MM.1S (cell line): ENCODE measurements at regions not wholly inside any gene's neighbourhood (a gene's known extent, or its start where the extent isn't known, plus 50 kb on each side); places are given as distances from the start of the nearest gene placed in this dataset.

Source experiments
- EZH2 ChIP-seq: fragments of 300-600 bp; sonication (generic); optimal IDR thresholded peaks from 2 replicates; pipeline ENCODE3; 2017; ENCODE audit warnings: low read depth, mild to moderate bottlenecking, antibody characterized with exemption, low read length, mixed read lengths
- EZH2phosphoT487 ChIP-seq: fragments of 300-600 bp; sonication (generic); IDR thresholded peaks from 2 replicates; pipeline ENCODE4 v1.6.1; 2018; ENCODE audit warnings: antibody characterized with exemption, low read length
- TF ChIP-seq, protein P1 (sequence below): fragments of 300-600 bp; sonication (generic); IDR thresholded peaks from 2 replicates; pipeline ENCODE4 v1.5.1; 2016; ENCODE audit warnings: antibody characterized with exemption, low read length, mixed read lengths

DNA sequence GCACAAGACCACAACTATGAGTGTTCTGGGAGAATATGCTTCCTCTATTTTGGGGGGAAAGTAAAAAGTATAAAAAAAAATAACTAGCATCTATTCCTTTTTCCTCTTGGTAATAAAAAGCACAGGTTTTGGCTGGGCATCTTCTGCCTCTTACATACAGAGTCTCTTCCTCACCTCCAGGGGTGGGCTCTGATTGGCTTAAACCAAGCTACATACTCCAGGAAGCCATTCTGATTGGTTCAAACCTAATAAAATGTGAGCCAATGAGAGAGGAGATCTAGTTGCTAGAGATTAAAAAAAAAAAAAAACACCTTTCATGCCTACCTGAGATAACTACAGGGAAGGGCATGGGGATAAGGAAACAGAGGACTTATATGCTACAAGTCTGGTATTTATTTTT lies 365.9 kb upstream of the ERCC4 start:
- TF ChIP-seq, protein P1, sequence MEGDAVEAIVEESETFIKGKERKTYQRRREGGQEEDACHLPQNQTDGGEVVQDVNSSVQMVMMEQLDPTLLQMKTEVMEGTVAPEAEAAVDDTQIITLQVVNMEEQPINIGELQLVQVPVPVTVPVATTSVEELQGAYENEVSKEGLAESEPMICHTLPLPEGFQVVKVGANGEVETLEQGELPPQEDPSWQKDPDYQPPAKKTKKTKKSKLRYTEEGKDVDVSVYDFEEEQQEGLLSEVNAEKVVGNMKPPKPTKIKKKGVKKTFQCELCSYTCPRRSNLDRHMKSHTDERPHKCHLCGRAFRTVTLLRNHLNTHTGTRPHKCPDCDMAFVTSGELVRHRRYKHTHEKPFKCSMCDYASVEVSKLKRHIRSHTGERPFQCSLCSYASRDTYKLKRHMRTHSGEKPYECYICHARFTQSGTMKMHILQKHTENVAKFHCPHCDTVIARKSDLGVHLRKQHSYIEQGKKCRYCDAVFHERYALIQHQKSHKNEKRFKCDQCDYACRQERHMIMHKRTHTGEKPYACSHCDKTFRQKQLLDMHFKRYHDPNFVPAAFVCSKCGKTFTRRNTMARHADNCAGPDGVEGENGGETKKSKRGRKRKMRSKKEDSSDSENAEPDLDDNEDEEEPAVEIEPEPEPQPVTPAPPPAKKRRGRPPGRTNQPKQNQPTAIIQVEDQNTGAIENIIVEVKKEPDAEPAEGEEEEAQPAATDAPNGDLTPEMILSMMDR: no peak
- TF ChIP-seq EZH2phosphoT487 (no peak), EZH2 (no peak)
